Right lobe of liver (tissue), 4 donors: ENCODE measurements at regions not wholly inside any gene's neighbourhood (a gene's known extent, or its start where the extent isn't known, plus 50 kb on each side); places are given as distances from the start of the nearest gene placed in this dataset.

Source experiments
- POLR2A ChIP-seq: fragments of 450-650 bp; IDR thresholded peaks from one replicate; pipeline ENCODE4 v1.6.1; 2017; ENCODE audit warnings: antibody characterized with exemption, mild to moderate bottlenecking
- TF ChIP-seq, protein P1 (sequence below), 4 donors: fragments of 200-600 bp in 3 of 4; fragments of 450-650 bp in 1 of 4; IDR thresholded peaks; one replicate each; pipeline versions ENCODE4 v1.5.1 to v1.8.0; 2016 to 2022; ENCODE audit warnings: antibody characterized with exemption in 4 of 4, mild to moderate bottlenecking in 2 of 4
- donor health status: DM: no; HTN: no; CAD: no.
- donor health status: DM: no; HTN: no; CAD: no.
- donor health status: DM: no; HTN: yes; CAD: no.

DNA sequence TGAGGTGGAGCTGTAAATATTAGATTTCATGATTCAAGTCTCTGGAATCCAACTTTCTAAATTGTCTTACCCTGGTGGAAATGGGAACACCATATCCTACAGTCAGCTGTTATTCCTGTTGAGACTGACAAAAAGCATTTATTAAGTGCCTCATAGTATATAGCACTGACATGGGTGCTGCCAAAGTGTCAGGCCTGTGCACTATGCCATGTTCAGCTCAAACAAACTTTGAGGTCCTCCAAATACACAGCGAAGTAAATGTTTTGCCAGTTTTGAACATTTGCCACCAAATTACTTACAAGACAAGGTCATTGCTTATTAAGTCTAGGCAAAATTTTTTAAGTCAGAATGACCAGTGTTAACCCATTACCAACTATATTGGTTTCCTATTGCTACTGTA lies 162.9 kb upstream of the SLC25A13 start:
- TF ChIP-seq, protein P1, sequence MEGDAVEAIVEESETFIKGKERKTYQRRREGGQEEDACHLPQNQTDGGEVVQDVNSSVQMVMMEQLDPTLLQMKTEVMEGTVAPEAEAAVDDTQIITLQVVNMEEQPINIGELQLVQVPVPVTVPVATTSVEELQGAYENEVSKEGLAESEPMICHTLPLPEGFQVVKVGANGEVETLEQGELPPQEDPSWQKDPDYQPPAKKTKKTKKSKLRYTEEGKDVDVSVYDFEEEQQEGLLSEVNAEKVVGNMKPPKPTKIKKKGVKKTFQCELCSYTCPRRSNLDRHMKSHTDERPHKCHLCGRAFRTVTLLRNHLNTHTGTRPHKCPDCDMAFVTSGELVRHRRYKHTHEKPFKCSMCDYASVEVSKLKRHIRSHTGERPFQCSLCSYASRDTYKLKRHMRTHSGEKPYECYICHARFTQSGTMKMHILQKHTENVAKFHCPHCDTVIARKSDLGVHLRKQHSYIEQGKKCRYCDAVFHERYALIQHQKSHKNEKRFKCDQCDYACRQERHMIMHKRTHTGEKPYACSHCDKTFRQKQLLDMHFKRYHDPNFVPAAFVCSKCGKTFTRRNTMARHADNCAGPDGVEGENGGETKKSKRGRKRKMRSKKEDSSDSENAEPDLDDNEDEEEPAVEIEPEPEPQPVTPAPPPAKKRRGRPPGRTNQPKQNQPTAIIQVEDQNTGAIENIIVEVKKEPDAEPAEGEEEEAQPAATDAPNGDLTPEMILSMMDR (IDR thresholded peaks at IDR 0.05): no peak
- TF ChIP-seq POLR2A: no peak
